ENCODE measurements at regions not wholly inside any gene's neighbourhood (a gene's known extent, or its start where the extent isn't known, plus 50 kb on each side); places are given as distances from the start of the nearest gene placed in this dataset.

GRCh38 chr4:104869831-104870230, 276.8 kb upstream of the TET2 start:
- no peak for TF ChIP-seq CTCF (conservative IDR thresholded peaks at IDR 0.05; ENCODE audit: low read length)
- TF ChIP-seq EZH2phosphoT487 (IDR thresholded peaks at IDR 0.05; ENCODE audit: borderline replicate concordance, low read depth, low read length) = no peak
